Uterus (tissue), 3 donors: ENCODE measurements at regions not wholly inside any gene's neighbourhood (a gene's known extent, or its start where the extent isn't known, plus 50 kb on each side); places are given as distances from the start of the nearest gene placed in this dataset.

Experiments used
- DNase-seq, 2 donors: peaks; one replicate each; pipeline ENCODE4 v3.0.0-alpha.2; 2019 to 2020
- H3K27ac ChIP-seq, 2 donors: fragments of 200-600 bp; sonication (generic); 1 replicate in 1 of 2; 2 replicates in 1 of 2; pipeline ENCODE4 v1.5.1; 2016 to 2018
- H3K27me3 ChIP-seq, 2 donors: fragments of 200-600 bp; sonication (generic); one replicate each; pipeline ENCODE4 v1.5.1; 2018 to 2019; ENCODE audit warnings: control low read depth in 1 of 2
- H3K36me3 ChIP-seq, 2 donors: fragments of 200-600 bp; sonication (generic); one replicate each; pipeline ENCODE4 v1.5.1; 2019; ENCODE audit warnings: control low read depth in 1 of 2
- H3K4me1 ChIP-seq, 2 donors: fragments of 200-600 bp; sonication (generic); one replicate each; pipeline ENCODE4 v1.5.1; 2018 to 2019; ENCODE audit warnings: control low read depth in 1 of 2
- H3K4me3 ChIP-seq, 2 donors: fragments of 200-600 bp; sonication (generic); 1 replicate in 1 of 2; 2 replicates in 1 of 2; pipeline ENCODE4 v1.5.1; 2018 to 2019; ENCODE audit warnings: mild to moderate bottlenecking in 1 of 2
- H3K9me3 ChIP-seq, 2 donors: fragments of 200-600 bp; sonication (generic); one replicate each; pipeline ENCODE4 v1.5.1; 2019; ENCODE audit warnings: control low read depth in 1 of 2
- CTCF ChIP-seq, 4 experiments: fragments of 200-600 bp in 2 of 4; fragments of 450-650 bp in 2 of 4; sonication (generic) in 2 of 4; IDR thresholded peaks; one replicate each; pipeline ENCODE4 v1.5.1; 2016 to 2019; ENCODE audit warnings: antibody characterized with exemption in 4 of 4, mild to moderate bottlenecking in 2 of 4, moderate library complexity in 1 of 4
- POLR2A ChIP-seq, 2 donors: fragments of 450-650 bp; IDR thresholded peaks; one replicate each; pipeline ENCODE4 v1.6.1; 2016; ENCODE audit warnings: antibody characterized with exemption in 2 of 2, mild to moderate bottlenecking in 1 of 2, moderate library complexity in 1 of 2
- intact Hi-C: fragments of 100-400 bp; cut with DNase I; formaldehyde crosslinking; loops from one replicate; pipeline ENCODE4 v1.15.1; 2023; ENCODE audit warnings: low total_unique reads
- donor health status: DM: yes; HTN: yes; CAD: no.

- Histone ChIP-seq H3K4me3 (no peak overlapping the region), H3K36me3 (no peaks in the 10 kb centered on the region), H3K27ac (no peak overlapping the region), H3K9me3 (no peaks in the 10 kb centered on the region), H3K27me3 (no peaks in the 10 kb centered on the region), H3K4me1 (no peaks in the 10 kb centered on the region)
- intact Hi-C loops = no loop called here
- no peak for DNase-seq
- TF ChIP-seq CTCF (IDR thresholded peaks at IDR 0.05) (no peak), POLR2A (IDR thresholded peaks at IDR 0.05) (no peak)
Observed at GRCh38 chr13:84668637-84669036, 786.4 kb upstream of the SLITRK1 start.

GRCh38 chr13:84662491-84662890 is 780.2 kb upstream of the SLITRK1 start:
- intact Hi-C loops = no loop called here
- no peak overlapping the region for H3K27ac ChIP-seq
- H3K4me3 ChIP-seq = no peak overlapping the region
- H3K9me3 ChIP-seq = no peaks in the 10 kb centered on the region
- TF ChIP-seq POLR2A (IDR thresholded peaks at IDR 0.05) = no peak
- TF ChIP-seq CTCF (IDR thresholded peaks at IDR 0.05) = no peak
- H3K27me3 ChIP-seq = no peaks in the 10 kb centered on the region
- DNase-seq = no peak
- H3K36me3 ChIP-seq = no peaks in the 10 kb centered on the region
- H3K4me1 ChIP-seq = no peaks in the 10 kb centered on the region

GRCh38 chr13:84661718-84662117 is 779.4 kb upstream of the SLITRK1 start:
- Histone ChIP-seq H3K4me3 (no peak overlapping the region), H3K27ac (no peak overlapping the region), H3K9me3 (no peaks in the 10 kb centered on the region), H3K27me3 (no peaks in the 10 kb centered on the region), H3K36me3 (no peaks in the 10 kb centered on the region), H3K4me1 (no peaks in the 10 kb centered on the region)
- intact Hi-C loops = no loop called here
- DNase-seq = no peak
- TF ChIP-seq POLR2A (IDR thresholded peaks at IDR 0.05) (no peak), CTCF (IDR thresholded peaks at IDR 0.05) (no peak)

- no peaks in the 10 kb centered on the region for H3K36me3 ChIP-seq
- H3K27ac ChIP-seq = no peak overlapping the region
- H3K9me3 ChIP-seq = no peaks in the 10 kb centered on the region
- no peaks in the 10 kb centered on the region for H3K4me1 ChIP-seq
- TF ChIP-seq POLR2A (IDR thresholded peaks at IDR 0.05) = no peak
- TF ChIP-seq CTCF (IDR thresholded peaks at IDR 0.05) = no peak
- H3K27me3 ChIP-seq = no peaks in the 10 kb centered on the region
- intact Hi-C loops = no loop called here
- DNase-seq = no peak
- no peak overlapping the region for H3K4me3 ChIP-seq
Observed at GRCh38 chr13:84659359-84659661, 777.0 kb upstream of the SLITRK1 start.

GRCh38 chr13:84658491-84659358 is 776.5 kb upstream of the SLITRK1 start:
- no peak for DNase-seq
- Histone ChIP-seq H3K9me3 (no peaks in the 10 kb centered on the region), H3K36me3 (no peaks in the 10 kb centered on the region), H3K27me3 (no peaks in the 10 kb centered on the region), H3K4me1 (no peaks in the 10 kb centered on the region), H3K4me3 (no peak overlapping the region), H3K27ac (no peak overlapping the region)
- TF ChIP-seq CTCF (IDR thresholded peaks at IDR 0.05) (no peak), POLR2A (IDR thresholded peaks at IDR 0.05) (no peak)
- intact Hi-C loops = no loop called here
